ENCODE measurements at regions not wholly inside any gene's neighbourhood (a gene's known extent, or its start where the extent isn't known, plus 50 kb on each side); places are given as distances from the start of the nearest gene placed in this dataset.
"Not testable (repeated sequence)": the region's sequence is repeated elsewhere in the genome, so short reads cannot be mapped to it uniquely, and the experiment has no call there.

DNA sequence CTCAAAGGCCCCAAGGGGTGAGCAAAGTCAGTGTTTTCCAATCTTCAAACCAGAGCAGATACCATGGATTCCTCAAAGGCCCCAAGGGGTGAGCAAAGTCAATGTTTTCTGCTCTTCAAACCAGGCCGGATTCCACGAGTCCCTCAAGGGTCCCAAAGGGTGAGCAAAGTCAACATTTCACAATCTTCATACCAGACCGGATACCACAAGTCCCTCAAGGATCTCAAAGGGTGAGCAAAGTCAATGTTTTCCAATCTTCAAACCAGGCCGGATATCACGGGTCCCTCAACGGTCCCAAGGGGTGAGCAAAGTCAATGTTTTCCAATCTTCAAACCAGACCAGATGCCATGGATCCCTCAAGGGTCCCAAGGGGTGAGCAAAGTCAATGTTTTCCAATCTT is 265.2 kb downstream of the CRLF2 start:
- TF ChIP-seq EZH2 (IDR thresholded peaks at IDR 0.05; ENCODE audit: borderline replicate concordance, low read length) = not testable (repeated sequence)
- TF ChIP-seq, protein P1, sequence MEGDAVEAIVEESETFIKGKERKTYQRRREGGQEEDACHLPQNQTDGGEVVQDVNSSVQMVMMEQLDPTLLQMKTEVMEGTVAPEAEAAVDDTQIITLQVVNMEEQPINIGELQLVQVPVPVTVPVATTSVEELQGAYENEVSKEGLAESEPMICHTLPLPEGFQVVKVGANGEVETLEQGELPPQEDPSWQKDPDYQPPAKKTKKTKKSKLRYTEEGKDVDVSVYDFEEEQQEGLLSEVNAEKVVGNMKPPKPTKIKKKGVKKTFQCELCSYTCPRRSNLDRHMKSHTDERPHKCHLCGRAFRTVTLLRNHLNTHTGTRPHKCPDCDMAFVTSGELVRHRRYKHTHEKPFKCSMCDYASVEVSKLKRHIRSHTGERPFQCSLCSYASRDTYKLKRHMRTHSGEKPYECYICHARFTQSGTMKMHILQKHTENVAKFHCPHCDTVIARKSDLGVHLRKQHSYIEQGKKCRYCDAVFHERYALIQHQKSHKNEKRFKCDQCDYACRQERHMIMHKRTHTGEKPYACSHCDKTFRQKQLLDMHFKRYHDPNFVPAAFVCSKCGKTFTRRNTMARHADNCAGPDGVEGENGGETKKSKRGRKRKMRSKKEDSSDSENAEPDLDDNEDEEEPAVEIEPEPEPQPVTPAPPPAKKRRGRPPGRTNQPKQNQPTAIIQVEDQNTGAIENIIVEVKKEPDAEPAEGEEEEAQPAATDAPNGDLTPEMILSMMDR (conservative IDR thresholded peaks at IDR 0.05 in 1 of 2, IDR thresholded peaks at IDR 0.05 in 1 of 2; ENCODE audit: extremely low read depth in 1 of 2, insufficient read depth in 1 of 2, low read depth in 1 of 2, low read length in 2 of 2) = not testable (repeated sequence)

Measured in mammary epithelial cell (primary cell).